Endothelial cell of umbilical vein (primary cell): ENCODE measurements at regions not wholly inside any gene's neighbourhood (a gene's known extent, or its start where the extent isn't known, plus 50 kb on each side); places are given as distances from the start of the nearest gene placed in this dataset.

Experiments used
- BruUV-seq: library from RNA; stranded (reverse); fragments of 400-500 nt; replicated peaks from 2 replicates; lab custom pipeline; 2021; lab: Mats Ljungman, UMichigan
- CTCF ChIA-PET: fragments of 300-600, 350-600 bp; sonication (Branson Sonifier 250); formaldehyde crosslinking; loops from one replicate; lab custom pipeline; 2021; ENCODE audit warnings: antibody characterized with exemption, inconsistent platforms; lab: Charles Lee
- POLR2A ChIA-PET: fragments of 300-600, 350-600 bp; sonication (Branson Sonifier 250); formaldehyde crosslinking; loops from one replicate; lab custom pipeline; 2021; ENCODE audit warnings: antibody characterized with exemption, inconsistent platforms; lab: Charles Lee
- DNase-seq: peaks from one replicate; pipeline ENCODE4 v3.0.0-alpha.2; 2011; ENCODE audit warnings: low read depth, low spot score
- FAIRE-seq: peaks from 2 replicates; lab custom pipeline; 2011; peaks lifted over from hg19 to GRCh38; lab: Jason Lieb, UNC
- H2AFZ ChIP-seq: 2 replicates; pipeline ENCODE4 v1.6.0; 2012; ENCODE audit warnings: low read depth, low read length, control low read depth, inconsistent platforms
- H3K27ac ChIP-seq: 2 replicates; pipeline ENCODE4 v1.5.1; 2011; ENCODE audit warnings: low read depth, mild to moderate bottlenecking, control low read depth, low read length, moderate library complexity; ENCODE audit not compliant: insufficient read depth
- H3K27me3 ChIP-seq, 2 experiments: 2 replicates each; pipeline versions ENCODE4 v1.6.0 to v1.6.1; 2011; ENCODE audit warnings: low read length in 2 of 2, mixed read lengths in 1 of 2; ENCODE audit not compliant: control insufficient read depth in 2 of 2, insufficient read depth in 2 of 2
- H3K36me3 ChIP-seq, 2 experiments: 2 replicates in 1 of 2; 3 replicates in 1 of 2; pipeline ENCODE4 v1.5.1; 2011; ENCODE audit warnings: low read length in 2 of 2, mild to moderate bottlenecking in 1 of 2, moderate library complexity in 1 of 2; ENCODE audit not compliant: control insufficient read depth in 2 of 2, insufficient read depth in 2 of 2; ENCODE audit errors: extremely low read depth in 1 of 2
- H3K4me1 ChIP-seq: 3 replicates; pipeline ENCODE4 v1.5.1; 2011; ENCODE audit warnings: mild to moderate bottlenecking, low read length; ENCODE audit not compliant: control insufficient read depth, insufficient read depth; ENCODE audit errors: extremely low read depth
- H3K4me2 ChIP-seq: 2 replicates; pipeline ENCODE4 v1.6.1; 2011; ENCODE audit warnings: low read length, control low read depth, mixed read lengths; ENCODE audit not compliant: insufficient read depth
- H3K4me3 ChIP-seq, 3 experiments: fragments of 200-600 bp in 1 of 3; sonication (generic), shearing (Covaris generic) in 1 of 3; replicated peaks in 1 of 3; 2 replicates each; pipeline ENCODE4 v1.5.1; 2011 to 2016; ENCODE audit warnings: control low read depth in 3 of 3, low read length in 3 of 3, mild to moderate bottlenecking in 2 of 3, inconsistent platforms in 1 of 3, low read depth in 1 of 3, moderate library complexity in 1 of 3; ENCODE audit not compliant: insufficient read depth in 1 of 3
- H3K79me2 ChIP-seq: 2 replicates; pipeline ENCODE4 v1.6.0; 2012; ENCODE audit warnings: low read length, inconsistent platforms; ENCODE audit not compliant: control insufficient read depth, insufficient read depth
- H3K9ac ChIP-seq: replicated peaks from 2 replicates; pipeline ENCODE3; 2011; ENCODE audit warnings: low read length, control low read depth; ENCODE audit not compliant: insufficient read depth; ENCODE audit errors: extremely low read depth
- H3K9me1 ChIP-seq: replicated peaks from 3 replicates; pipeline ENCODE4 v1.6.0; 2011; ENCODE audit warnings: mild to moderate bottlenecking, low read length; ENCODE audit not compliant: control insufficient read depth, insufficient read depth; ENCODE audit errors: extremely low read depth
- H3K9me3 ChIP-seq: replicated peaks from 2 replicates; pipeline ENCODE4 v1.5.1; 2012; ENCODE audit warnings: low read length, inconsistent platforms; ENCODE audit not compliant: control insufficient read depth, insufficient read depth
- H4K20me1 ChIP-seq: replicated peaks from 2 replicates; pipeline ENCODE3; 2011; ENCODE audit warnings: mild to moderate bottlenecking, low read length; ENCODE audit not compliant: control insufficient read depth, insufficient read depth; ENCODE audit errors: extremely low read depth
- CTCF ChIP-seq, 2 donors: IDR thresholded peaks; 1 replicate in 1 of 2; 2 replicates in 1 of 2; pipeline ENCODE4 v1.5.1; 2011; ENCODE audit warnings: low read length in 2 of 2, mild to moderate bottlenecking in 2 of 2, moderate library complexity in 2 of 2, control low read depth in 1 of 2, inconsistent platforms in 1 of 2, low read depth in 1 of 2; ENCODE audit not compliant: insufficient read depth in 1 of 2; ENCODE audit errors: extremely low read depth in 1 of 2
- EZH2 ChIP-seq: IDR thresholded peaks from 2 replicates; pipeline ENCODE4 v1.6.1; 2012; ENCODE audit warnings: borderline replicate concordance, low read depth, mild to moderate bottlenecking, moderate library complexity, low read length, inconsistent platforms; ENCODE audit not compliant: severe bottlenecking
- FOS ChIP-seq: IDR thresholded peaks from 2 replicates; pipeline ENCODE4 v1.6.1; 2011; ENCODE audit warnings: mild to moderate bottlenecking, low read length, moderate library complexity, borderline replicate concordance; ENCODE audit not compliant: insufficient read depth
- GATA2 ChIP-seq: IDR thresholded peaks from 2 replicates; pipeline ENCODE4 v1.7.0; 2011; ENCODE audit warnings: low read depth, mild to moderate bottlenecking, moderate library complexity, mixed read lengths, low read length; ENCODE audit not compliant: insufficient read length, insufficient read depth
- JUN ChIP-seq: IDR thresholded peaks from 2 replicates; pipeline ENCODE4 v1.6.1; 2011; ENCODE audit warnings: borderline replicate concordance, low read depth; ENCODE audit not compliant: insufficient read length, insufficient read depth
- MAX ChIP-seq: IDR thresholded peaks from 2 replicates; pipeline ENCODE4 v1.6.1; 2011; ENCODE audit not compliant: insufficient read depth, insufficient read length
- MYC ChIP-seq: IDR thresholded peaks from one replicate; pipeline ENCODE4 v1.6.1; 2011; ENCODE audit warnings: mild to moderate bottlenecking, low read depth, low read length
- POLR2A ChIP-seq: IDR thresholded peaks from 2 replicates; pipeline ENCODE4 v1.6.1; 2012; ENCODE audit warnings: low read depth, mild to moderate bottlenecking, control low read depth, low read length
- POLR2AphosphoS5 ChIP-seq: IDR thresholded peaks from 2 replicates; pipeline ENCODE4 v1.6.1; 2012; ENCODE audit warnings: low read depth, mild to moderate bottlenecking, control low read depth, low read length, moderate library complexity; ENCODE audit not compliant: insufficient read depth
- dilution Hi-C: fragments of 300-500 bp; cut with MboI; formaldehyde crosslinking; loops from one replicate; pipeline ENCODE4 v1.15.0; 2019; ENCODE audit warnings: low sequenced_read_pairs; ENCODE audit not compliant: extremely low pct_ligation_motif_present
- intact Hi-C: fragments of 100-400 bp; cut with micrococcal nuclease; formaldehyde crosslinking; loops from one replicate; pipeline ENCODE4 v1.10.0; 2022

DNA sequence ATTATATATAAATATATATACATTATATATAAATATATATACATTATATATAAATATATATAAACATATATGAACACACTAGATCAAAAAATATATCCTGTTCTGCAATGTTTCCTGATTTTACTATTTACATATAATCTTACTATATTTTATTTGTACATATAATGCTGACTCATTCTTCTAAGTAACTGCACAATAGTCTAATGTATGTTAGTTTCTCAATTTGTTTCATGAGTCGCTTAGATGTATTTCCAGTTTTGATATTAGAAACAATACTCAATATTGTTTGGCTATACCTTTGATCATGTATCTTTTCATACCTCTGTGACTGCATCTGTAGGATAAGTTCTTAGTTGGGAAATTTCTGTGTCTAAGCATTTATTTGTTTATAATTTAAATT lies 669.9 kb upstream of the CCDC54 start:
- CTCF ChIA-PET, result interaction anchor here (1.1 kb wide), 1 partner anchor 58 kb away, joined by 3 read pairs; no protein-coding TSS in a partner anchor
- BruUV-seq, result no TSS peak
- Histone ChIP-seq H3K79me2 (no peaks in the 10 kb centered on the region), H4K20me1 (no peaks in the 10 kb centered on the region), H3K9me3 (no peaks in the 10 kb centered on the region), H3K27ac (no peak overlapping the region), H3K4me3 (no peak overlapping the region), H3K36me3 (no peaks in the 10 kb centered on the region), H3K4me2 (no peak overlapping the region), H2AFZ (no peak overlapping the region), H3K4me1 (no peaks in the 10 kb centered on the region), H3K9ac (no peak overlapping the region), H3K9me1 (no peaks in the 10 kb centered on the region), H3K27me3 (no peaks in the 10 kb centered on the region)
- dilution Hi-C loops, result no loop called here
- no peak for FAIRE-seq
- POLR2A ChIA-PET, result no interaction called here
- DNase-seq, result no peak
- intact Hi-C loops, result no loop called here
- TF ChIP-seq FOS (no peak), JUN (no peak), GATA2 (no peak), POLR2A (no peak), MYC (no peak), POLR2AphosphoS5 (no peak), MAX (no peak), EZH2 (no peak), CTCF (IDR thresholded peaks at IDR 0.05; ENCODE audit: extremely low read depth in 1 of 2, insufficient read depth in 1 of 2, low read depth in 1 of 2, low read length in 2 of 2) (no peak)
